ENCODE measurements at regions not wholly inside any gene's neighbourhood (a gene's known extent, or its start where the extent isn't known, plus 50 kb on each side); places are given as distances from the start of the nearest gene placed in this dataset.
"Not testable (repeated sequence)": the region's sequence is repeated elsewhere in the genome, so short reads cannot be mapped to it uniquely, and the experiment has no call there.

- Mint-ChIP-seq H3K4me3 (no peak overlapping the region), H3K27ac (no peak overlapping the region), H3K36me3 (ENCODE audit: low read depth) (no peaks in the 10 kb centered on the region), H3K27me3 (no peaks in the 10 kb centered on the region), H3K9me3 (no peaks in the 10 kb centered on the region), H3K4me1 (peaks cover 30% of the 10 kb centered on the region)
- ATAC-seq (ENCODE audit: low read depth) (no peak), DNase-seq (no peak)
- CTCF ChIA-PET: interaction anchor here (1.0 kb wide), 1 partner anchor 120 kb away, joined by 4 read pairs; no protein-coding TSS in a partner anchor
- intact Hi-C loops (cut with micrococcal nuclease): no loop called here
- TF ChIP-seq CTCF (IDR thresholded peaks at IDR 0.05): no peak
- POLR2A ChIA-PET: no interaction called here
Measured at GRCh38 chr20:5668529-5668868, 57.7 kb upstream of the GPCPD1 start.

GRCh38 chr20:5667705-5668528, 57.1 kb upstream of the GPCPD1 start:
- ChIA-PET POLR2A (interaction anchor here (0.6 to 1.1 kb wide), 3 partner anchors 13 to 69 kb away, joined by 3 to 7 read pairs (median 3); no protein-coding TSS in a partner anchor), CTCF (interaction anchor here (1.0 kb wide), 1 partner anchor 120 kb away, joined by 4 read pairs; no protein-coding TSS in a partner anchor)
- intact Hi-C loops (cut with micrococcal nuclease): no loop called here
- Mint-ChIP-seq H3K4me3 (no peak overlapping the region), H3K4me1 (peaks cover 30% of the 10 kb centered on the region), H3K36me3 (ENCODE audit: low read depth) (no peaks in the 10 kb centered on the region), H3K9me3 (no peaks in the 10 kb centered on the region), H3K27ac (no peak overlapping the region), H3K27me3 (no peaks in the 10 kb centered on the region)
- no peak for TF ChIP-seq CTCF (IDR thresholded peaks at IDR 0.05)
- peak; percentile 77 for ATAC-seq (ENCODE audit: low read depth)
- no peak for DNase-seq

DNA sequence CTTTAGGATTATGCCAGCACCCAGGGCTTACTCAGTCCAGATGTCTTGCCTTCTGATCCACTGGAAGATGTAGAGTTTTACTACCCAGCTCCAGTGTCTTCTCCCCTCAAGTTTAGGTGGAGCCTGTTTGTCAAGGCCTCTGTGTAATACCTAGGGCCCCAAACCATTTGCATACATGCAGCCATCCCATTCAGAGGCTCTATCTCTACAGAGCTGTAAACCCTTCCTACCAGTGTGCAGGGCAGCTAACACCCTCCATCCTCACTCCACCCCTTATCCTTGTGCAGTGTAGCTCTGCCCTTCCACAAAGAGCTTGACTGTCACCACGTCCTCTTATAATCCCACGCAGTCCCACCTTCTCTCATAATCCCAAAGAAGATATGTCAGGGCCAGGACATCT, 54.6 kb upstream of the GPCPD1 start:
- no peak overlapping the region for H3K27ac Mint-ChIP-seq

GRCh38 chr20:5663396-5663795, 52.6 kb upstream of the GPCPD1 start:
- Mint-ChIP-seq H3K27ac (no peak overlapping the region), H3K27me3 (no peaks in the 10 kb centered on the region), H3K4me1 (peaks cover 41% of the 10 kb centered on the region), H3K4me3 (no peak overlapping the region), H3K9me3 (no peaks in the 10 kb centered on the region), H3K36me3 (ENCODE audit: low read depth) (no peaks in the 10 kb centered on the region)
- no peak for ATAC-seq (ENCODE audit: low read depth)
- intact Hi-C loops (cut with micrococcal nuclease): no loop called here
- CTCF ChIA-PET: no interaction called here
- no peak for DNase-seq
- TF ChIP-seq CTCF (IDR thresholded peaks at IDR 0.05): no peak
- POLR2A ChIA-PET: no interaction called here

More for the DNA sequence above, 54.6 kb upstream of the GPCPD1 start:
- no peaks in the 10 kb centered on the region for H3K27me3 Mint-ChIP-seq
- H3K4me3 Mint-ChIP-seq: no peak overlapping the region
- H3K36me3 Mint-ChIP-seq (ENCODE audit: low read depth): no peaks in the 10 kb centered on the region
- intact Hi-C loops (cut with micrococcal nuclease): loop anchor here (1.0 kb wide), 1 partner anchor 9 kb away; no protein-coding TSS in a partner anchor
- ATAC-seq (ENCODE audit: low read depth) (peak; percentile 58), DNase-seq (no peak)
- CTCF ChIA-PET: no interaction called here
- H3K9me3 Mint-ChIP-seq: no peaks in the 10 kb centered on the region
- H3K4me1 Mint-ChIP-seq: peaks cover 27% of the 10 kb centered on the region
- no peak for TF ChIP-seq CTCF (IDR thresholded peaks at IDR 0.05)
- POLR2A ChIA-PET: interaction anchor here (1.4 kb wide), 1 partner anchor 20 kb away, joined by 14 read pairs; no protein-coding TSS in a partner anchor

- Mint-ChIP-seq H3K27me3 (no peaks in the 10 kb centered on the region), H3K9me3 (no peaks in the 10 kb centered on the region), H3K4me1 (peaks cover 39% of the 10 kb centered on the region), H3K4me3 (no peak overlapping the region), H3K36me3 (ENCODE audit: low read depth) (no peaks in the 10 kb centered on the region), H3K27ac (no peak overlapping the region)
- TF ChIP-seq CTCF (IDR thresholded peaks at IDR 0.05): no peak
- ChIA-PET CTCF (no interaction called here), POLR2A (interaction anchor here (1.1 kb wide), 1 partner anchor 21 kb away, joined by 3 read pairs; no protein-coding TSS in a partner anchor)
- ATAC-seq (ENCODE audit: low read depth) (no peak), DNase-seq (no peak)
- intact Hi-C loops (cut with micrococcal nuclease): no loop called here
Measured at GRCh38 chr20:5662769-5663168, 52.0 kb upstream of the GPCPD1 start.

DNA sequence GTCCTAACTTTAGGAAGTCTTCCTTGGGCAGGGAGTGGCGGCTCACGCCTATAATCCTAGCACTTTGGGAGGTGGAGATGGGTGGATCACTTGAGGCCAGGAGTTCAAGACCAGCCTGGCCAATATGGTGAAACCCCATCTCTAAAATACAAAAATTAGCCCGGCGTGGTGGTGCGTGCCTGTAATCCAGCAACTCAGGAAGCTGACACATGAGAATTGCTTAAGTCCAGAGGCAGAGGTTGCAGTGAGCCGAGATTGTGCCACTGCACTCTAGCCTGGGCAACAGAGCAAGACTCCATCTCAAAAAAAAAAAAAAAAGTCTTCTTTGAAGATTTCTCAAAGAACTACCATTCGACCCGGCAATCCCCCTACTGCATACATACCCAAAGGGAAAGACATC, 50.0 kb upstream of the GPCPD1 start:
- ATAC-seq (ENCODE audit: low read depth); H3K9me3 Mint-ChIP-seq; CTCF ChIA-PET; H3K27me3 Mint-ChIP-seq; H3K4me3 Mint-ChIP-seq; H3K36me3 Mint-ChIP-seq (ENCODE audit: low read depth); intact Hi-C loops (cut with micrococcal nuclease); DNase-seq: not testable (repeated sequence)
- Mint-ChIP-seq H3K27ac (peak overlapping the region; percentile 2), H3K4me1 (peaks cover 49% of the 10 kb centered on the region)
- POLR2A ChIA-PET: interaction anchor here (7.7 kb wide), 1 partner anchor 16 kb away, joined by 77 read pairs; no protein-coding TSS in a partner anchor
